ENCODE measurements at regions not wholly inside any gene's neighbourhood (a gene's known extent, or its start where the extent isn't known, plus 50 kb on each side); places are given as distances from the start of the nearest gene placed in this dataset.

DNA sequence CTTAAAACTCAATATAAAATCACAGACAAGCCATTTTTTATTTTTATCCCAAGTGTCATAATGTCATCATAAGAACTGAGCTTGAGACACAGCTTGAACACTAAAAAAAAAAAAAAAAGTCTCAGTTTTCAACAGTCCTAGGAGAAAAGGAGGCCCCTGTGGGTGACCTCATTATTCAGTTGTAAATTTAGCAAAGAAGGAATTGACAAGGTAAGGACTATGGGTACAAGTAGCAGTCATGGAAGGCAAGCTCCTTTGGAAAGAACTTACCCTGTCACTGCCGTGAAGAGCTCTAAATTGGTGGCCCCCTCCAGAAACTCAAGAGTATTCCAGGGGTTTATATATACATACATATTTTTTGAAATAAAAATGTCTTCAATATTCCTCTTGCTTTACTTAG lies 864.4 kb upstream of the KCND2 start:
- DNase-seq (ENCODE audit: low read depth), result no peak

DNA sequence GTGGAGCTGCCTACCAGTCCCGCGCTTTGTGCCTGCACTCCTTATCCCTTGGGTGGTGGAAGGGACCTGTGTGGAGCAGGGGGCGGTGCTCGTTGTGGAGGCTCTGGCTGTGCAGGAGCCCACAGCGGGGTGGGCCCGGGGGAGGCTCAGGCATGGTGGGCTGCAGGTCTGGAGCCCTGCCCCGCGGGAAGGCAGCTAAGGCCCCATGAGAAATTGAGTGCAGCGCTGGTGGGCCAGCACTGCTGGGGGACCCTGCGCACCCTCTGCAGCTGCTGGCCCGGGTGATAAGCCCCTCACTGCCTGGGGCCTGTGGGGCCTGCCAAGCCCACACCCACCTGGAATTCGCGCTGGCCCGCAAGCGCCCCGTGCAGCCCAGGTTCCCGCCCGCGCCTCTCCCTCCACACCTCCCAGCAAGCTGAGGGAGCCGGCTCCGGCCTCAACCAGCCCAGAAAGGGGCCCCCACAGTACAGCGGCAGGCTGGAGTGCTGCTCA lies 859.6 kb upstream of the KCND2 start:
- no peak for DNase-seq (ENCODE audit: low read depth)

- DNase-seq (ENCODE audit: low read depth), result no peak
Observed at GRCh38 chr7:119415682-119416081, 857.3 kb upstream of the KCND2 start.

DNA sequence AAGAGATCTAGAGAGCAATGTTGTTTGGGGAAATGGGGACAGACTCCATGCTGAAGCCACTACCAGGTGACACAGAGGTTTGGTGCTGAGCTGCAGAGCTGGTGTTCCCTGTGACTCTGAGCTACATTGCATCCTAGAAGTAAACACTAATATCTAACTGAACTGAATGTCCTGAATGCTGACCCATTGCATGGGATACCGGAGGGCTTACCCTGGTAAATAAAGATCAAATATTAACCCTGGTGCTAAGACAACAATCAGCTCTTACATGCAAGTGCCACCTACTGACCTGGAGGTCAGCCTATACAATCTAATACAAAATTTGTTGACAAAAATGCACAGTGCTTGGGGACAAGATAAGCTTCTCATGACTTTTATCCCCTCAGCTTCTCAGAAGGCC lies 851.3 kb upstream of the KCND2 start:
- DNase-seq (ENCODE audit: low read depth), result no peak

GRCh38 chr7:119436882-119437281 lies 836.1 kb upstream of the KCND2 start:
- no peak for DNase-seq (ENCODE audit: low read depth)

- no peak for DNase-seq (ENCODE audit: low read depth)
Observed at GRCh38 chr7:119438315-119438714, 834.7 kb upstream of the KCND2 start.

- DNase-seq (ENCODE audit: low read depth), result no peak
Observed at GRCh38 chr7:119439192-119439591, 833.8 kb upstream of the KCND2 start.

GRCh38 chr7:119452401-119452800 lies 820.6 kb upstream of the KCND2 start:
- DNase-seq (ENCODE audit: low read depth), result no peak

DNA sequence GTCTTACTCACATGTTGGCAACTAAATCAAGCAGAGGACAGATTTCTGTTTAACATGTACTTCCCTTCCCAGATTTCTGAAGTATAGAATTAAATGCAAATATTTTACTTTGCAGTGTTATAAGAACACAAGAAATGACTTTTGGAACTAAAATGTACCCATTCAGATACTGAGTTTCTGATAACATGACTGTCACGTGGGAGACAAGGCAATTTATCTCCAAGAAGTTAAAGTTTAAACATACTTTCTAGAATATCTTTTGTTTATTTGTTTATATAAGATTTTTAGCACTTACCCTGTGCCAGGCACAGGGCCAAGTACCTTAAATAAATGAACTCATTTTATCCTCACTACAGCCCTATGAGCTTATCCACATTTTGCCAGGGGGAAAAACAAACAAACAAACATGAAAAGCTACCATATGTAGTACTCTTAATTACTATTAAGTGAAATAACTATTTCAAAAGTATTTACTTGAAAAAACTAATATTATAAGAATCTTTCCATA lies 807.1 kb upstream of the KCND2 start:
- DNase-seq (ENCODE audit: low read depth), result no peak

DNA sequence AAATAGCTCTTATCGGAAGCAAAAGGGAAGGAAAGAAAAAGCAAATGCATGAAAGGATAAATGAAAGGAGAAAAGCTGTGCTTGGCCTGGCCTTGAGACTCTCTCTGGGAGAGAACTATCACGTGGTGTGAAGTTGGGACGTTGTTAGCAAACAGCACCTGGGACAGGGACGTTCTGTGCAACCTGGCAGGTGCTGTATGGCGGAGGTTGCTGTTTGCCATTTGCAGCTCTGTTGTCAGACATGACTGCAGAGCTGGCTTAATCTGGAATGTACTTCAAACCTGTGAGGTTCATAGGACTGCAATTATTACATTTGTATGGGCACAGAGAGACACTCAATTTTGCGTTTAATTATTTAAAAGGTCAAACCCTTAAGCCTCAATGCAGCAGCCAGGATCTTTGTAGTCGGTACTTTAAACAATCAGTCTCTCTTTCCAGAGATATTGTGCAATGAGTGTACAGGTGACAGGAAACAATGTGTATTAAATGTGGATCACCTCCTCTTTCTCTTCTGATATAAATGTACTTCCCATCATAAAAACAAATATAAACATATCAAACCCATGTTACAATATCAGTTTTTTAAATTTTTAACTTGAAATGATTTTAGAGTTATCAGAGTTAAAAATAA lies 800.5 kb upstream of the KCND2 start:
- DNase-seq (ENCODE audit: low read depth), result no peak

GRCh38 chr7:119482209-119482608 lies 790.8 kb upstream of the KCND2 start:
- no peak for DNase-seq (ENCODE audit: low read depth)

DNA sequence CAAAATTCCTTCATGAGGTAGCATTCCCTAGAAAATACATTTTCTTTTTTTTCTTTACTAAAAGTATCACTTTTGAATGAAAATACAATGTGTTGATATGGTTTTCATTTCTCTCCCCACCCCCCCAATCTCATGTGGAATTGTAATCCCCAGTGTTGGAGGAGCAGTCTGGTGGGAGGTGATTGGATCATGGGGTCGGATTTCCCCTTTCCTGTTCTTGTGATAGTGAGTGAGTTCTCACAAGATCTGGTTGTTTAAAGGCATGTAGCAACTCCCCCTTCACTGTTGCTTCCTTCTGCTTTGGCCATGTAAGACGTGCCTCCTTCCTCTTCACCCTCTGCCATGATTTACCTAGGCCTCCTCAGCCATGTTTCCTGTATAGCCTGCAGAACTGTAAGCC lies 790.3 kb upstream of the KCND2 start:
- no peak for DNase-seq (ENCODE audit: low read depth)

DNA sequence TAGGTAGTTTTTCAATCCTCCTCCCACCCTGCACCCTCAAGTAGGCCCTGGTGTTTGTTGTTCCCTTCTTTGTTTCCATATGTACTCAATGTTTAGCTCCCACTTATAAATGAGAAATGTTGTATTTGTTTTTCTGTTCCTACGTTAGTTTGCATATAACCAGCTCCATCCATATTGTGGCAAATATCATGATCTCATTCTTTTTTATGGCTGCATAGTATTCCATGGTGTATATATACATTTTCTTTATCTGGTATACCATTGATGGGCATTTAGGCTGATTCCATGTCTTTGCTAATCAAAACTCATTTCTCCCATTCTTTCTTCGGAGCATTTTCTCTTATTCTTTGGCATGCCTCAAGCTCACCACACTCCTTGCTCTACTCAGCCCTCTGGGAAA lies 789.6 kb upstream of the KCND2 start:
- DNase-seq (ENCODE audit: low read depth), result no peak

GRCh38 chr7:119514326-119514725 lies 758.6 kb upstream of the KCND2 start:
- DNase-seq (ENCODE audit: low read depth), result no peak

DNA sequence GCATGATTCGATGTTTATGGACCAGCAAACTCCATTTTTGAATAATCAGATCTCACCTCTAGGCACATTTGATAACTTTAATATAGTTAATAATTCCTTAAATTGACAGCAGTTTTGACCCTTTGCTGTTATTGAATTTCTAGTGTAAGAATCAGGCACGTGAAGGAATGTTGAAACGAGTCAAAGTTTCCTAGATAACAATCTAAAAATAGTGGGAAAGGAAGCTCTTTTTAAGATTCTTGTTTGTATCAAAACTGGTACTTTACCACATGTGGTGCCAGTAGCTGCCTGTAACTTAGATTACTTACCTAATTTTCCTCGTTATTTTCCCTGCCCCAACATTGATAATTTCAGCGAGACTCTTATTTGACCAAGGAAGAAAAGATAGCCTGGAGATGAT lies 757.8 kb upstream of the KCND2 start:
- no peak for DNase-seq (ENCODE audit: low read depth)

DNA sequence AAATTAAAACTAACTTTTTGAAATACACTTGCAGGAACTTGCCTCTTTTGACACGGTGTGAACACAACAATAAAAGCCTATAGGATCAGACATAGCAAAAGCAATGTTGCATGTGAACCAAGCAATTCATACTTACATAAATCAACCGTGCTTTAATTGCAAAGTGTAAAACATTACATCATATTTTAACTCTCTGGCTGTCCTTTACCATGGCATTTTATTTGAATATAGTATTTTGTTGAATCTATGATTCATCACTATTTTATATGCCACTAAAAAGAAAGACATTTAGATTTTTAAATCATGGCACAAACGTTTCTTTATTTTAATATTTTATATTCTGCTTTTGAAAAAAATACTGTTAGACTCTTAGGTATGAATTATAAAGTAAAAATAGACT lies 757.0 kb upstream of the KCND2 start:
- no peak for DNase-seq (ENCODE audit: low read depth)

DNA sequence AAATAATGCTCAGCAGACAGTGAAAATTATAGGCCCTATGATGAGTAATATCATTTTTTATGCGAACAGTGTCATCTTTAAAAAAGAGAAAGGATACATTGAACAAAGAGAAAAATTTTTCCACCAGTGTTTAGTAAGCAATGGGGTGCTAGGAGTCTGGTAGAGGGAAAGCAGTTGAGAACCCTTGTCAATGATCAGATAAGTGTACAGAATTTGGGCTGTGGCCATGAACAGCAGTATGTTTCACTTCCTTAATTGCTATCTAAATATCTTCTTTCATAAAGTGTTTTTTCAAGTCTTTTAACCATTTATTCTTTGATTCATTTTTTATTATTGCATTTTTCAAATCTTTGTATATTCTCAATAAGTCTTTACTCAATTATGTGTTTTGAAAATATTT lies 750.7 kb upstream of the KCND2 start:
- DNase-seq (ENCODE audit: low read depth), result no peak

- DNase-seq (ENCODE audit: low read depth), result no peak
Observed at GRCh38 chr7:119522698-119523097, 750.3 kb upstream of the KCND2 start.

DNA sequence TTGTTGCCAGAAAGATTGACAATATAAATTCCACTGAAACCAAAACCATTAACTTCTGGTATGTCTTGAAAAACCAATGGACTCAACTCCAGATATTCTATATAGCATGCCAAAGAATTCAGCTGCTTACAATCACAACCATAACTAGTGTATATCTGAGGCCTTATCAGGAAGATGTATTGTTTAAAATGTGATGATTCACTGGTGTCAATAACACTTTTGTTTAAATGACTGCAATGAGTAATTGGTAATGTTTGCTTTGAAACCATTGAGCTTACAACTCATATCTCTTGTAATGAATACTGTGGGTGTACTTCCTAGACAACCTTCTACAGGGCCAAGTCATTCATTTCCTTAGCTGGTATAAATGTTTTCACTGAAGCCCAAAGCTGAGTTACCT lies 727.9 kb upstream of the KCND2 start:
- no peak for DNase-seq (ENCODE audit: low read depth)

DNA sequence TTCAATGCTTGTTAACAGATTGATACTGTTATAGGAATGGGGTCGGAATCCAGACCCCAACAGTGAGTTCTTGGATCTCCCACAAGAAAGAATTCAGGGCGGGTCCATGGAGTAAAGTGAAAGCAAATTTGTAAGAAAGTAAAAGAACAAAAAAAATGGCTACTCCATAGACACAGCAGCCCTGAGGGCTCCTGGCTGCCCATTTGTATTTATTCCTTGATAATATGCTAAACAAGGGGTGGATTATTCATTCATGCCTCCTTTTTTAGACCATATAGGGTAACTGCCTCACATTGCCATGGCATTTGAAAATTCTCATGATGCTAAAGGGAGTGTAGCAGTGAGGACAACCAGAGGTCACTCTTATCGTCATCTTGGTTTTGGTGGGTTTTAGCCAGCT lies 717.2 kb upstream of the KCND2 start:
- DNase-seq (ENCODE audit: low read depth), result no peak

- peak; percentile 25 for DNase-seq (ENCODE audit: low read depth)
Observed at GRCh38 chr7:119556436-119556835, 716.5 kb upstream of the KCND2 start.

DNA sequence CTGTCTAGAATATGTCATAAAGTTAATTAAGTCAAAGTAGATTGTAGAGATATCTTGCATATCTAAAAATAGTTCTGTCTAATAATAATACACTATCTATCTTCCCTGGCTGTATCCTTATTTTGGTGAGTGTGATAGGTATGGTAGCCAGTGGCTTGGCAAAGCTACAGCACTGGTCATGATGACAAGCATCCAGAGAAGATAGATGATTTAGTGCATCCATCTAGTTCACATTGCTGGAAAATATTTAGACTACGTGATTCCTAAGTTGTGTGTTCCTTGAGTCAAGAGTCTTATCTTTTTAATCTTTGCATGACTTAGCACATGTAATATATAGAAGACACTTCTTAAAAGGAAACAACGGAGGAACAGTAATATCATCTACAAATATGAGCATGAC lies 711.2 kb upstream of the KCND2 start:
- DNase-seq (ENCODE audit: low read depth), result no peak

GRCh38 chr7:119562839-119563238 lies 710.1 kb upstream of the KCND2 start:
- no peak for DNase-seq (ENCODE audit: low read depth)

DNA sequence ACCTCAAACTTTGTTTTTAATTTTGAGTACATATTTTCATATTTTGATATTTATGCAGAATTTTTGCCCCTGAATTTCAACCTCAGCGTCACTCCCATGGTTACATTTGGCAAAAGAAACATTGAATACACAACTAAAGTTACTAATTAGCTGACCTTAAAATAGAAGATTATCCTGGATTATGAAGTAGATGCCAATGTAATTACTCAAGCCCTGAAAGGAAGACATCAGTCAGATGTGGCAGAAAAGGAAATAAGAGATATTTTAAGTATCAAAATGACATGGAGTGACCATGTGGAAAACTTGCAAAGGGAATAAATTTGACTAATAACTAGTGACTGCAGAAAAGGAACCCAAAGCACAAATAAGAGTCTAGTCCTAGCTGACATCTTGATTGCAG lies 701.3 kb upstream of the KCND2 start:
- DNase-seq (ENCODE audit: low read depth), result no peak
